ENCODE measurements at regions not wholly inside any gene's neighbourhood (a gene's known extent, or its start where the extent isn't known, plus 50 kb on each side); places are given as distances from the start of the nearest gene placed in this dataset.

DNA sequence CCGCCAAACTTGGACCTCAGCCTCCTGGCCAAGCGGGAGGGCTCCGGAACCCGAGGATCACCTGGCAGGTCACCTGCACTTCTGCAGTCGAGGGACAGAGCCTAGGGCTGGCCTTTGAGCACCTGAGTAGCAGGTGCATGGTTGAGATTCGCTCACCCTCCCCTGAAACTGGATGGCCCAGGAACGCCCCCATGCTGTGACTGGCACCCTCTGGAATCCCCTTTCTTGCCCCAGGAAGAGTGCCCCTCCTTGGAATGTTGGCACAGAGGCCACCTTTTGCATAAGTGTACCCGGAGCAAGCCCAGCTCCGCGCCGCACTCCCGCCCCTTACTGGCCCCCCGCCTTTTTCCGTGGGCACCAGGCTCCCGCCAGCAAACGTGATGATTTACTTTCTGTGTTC, 112.5 kb upstream of the IER5L start:
- no peaks in the 10 kb centered on the region for H3K9me3 Mint-ChIP-seq

DNA sequence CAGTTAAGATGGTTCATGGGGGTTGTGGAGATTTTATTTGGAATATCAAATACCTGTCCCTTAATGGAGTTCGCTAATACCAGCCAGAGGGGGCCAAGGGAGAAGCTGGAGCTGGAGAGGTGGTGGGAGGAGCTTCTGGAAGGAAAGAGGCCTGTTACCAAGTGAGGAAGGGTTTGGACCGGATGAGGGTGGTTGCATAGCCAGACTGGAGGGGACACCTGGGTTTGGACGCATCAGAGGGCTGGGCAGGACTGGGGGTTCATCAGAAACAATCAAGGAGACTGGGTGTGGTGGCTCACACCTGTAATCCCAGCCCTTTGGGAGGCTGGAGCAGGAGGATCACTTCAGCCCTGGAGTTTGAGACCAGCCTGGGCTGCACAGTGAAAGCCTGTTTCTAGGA, 111.8 kb upstream of the IER5L start:
- no peak for DNase-seq (ENCODE audit: low read depth, low spot score)
- H3K36me3 Mint-ChIP-seq (ENCODE audit: low read depth), result no peaks in the 10 kb centered on the region
- peaks cover 31% of the 10 kb centered on the region for H3K4me1 Mint-ChIP-seq
- no peak overlapping the region for H3K4me3 Mint-ChIP-seq
- H3K27me3 Mint-ChIP-seq (ENCODE audit: low read depth), result no peaks in the 10 kb centered on the region
- no peak overlapping the region for H3K27ac Mint-ChIP-seq (ENCODE audit: unreplicated experiment)
- TF ChIP-seq, protein P1, sequence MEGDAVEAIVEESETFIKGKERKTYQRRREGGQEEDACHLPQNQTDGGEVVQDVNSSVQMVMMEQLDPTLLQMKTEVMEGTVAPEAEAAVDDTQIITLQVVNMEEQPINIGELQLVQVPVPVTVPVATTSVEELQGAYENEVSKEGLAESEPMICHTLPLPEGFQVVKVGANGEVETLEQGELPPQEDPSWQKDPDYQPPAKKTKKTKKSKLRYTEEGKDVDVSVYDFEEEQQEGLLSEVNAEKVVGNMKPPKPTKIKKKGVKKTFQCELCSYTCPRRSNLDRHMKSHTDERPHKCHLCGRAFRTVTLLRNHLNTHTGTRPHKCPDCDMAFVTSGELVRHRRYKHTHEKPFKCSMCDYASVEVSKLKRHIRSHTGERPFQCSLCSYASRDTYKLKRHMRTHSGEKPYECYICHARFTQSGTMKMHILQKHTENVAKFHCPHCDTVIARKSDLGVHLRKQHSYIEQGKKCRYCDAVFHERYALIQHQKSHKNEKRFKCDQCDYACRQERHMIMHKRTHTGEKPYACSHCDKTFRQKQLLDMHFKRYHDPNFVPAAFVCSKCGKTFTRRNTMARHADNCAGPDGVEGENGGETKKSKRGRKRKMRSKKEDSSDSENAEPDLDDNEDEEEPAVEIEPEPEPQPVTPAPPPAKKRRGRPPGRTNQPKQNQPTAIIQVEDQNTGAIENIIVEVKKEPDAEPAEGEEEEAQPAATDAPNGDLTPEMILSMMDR (conservative IDR thresholded peaks at IDR 0.05), result no peak
- no peaks in the 10 kb centered on the region for H3K9me3 Mint-ChIP-seq

More for the DNA sequence above, 112.5 kb upstream of the IER5L start:
- TF ChIP-seq, protein P1 (conservative IDR thresholded peaks at IDR 0.05), result no peak
- H3K27ac Mint-ChIP-seq (ENCODE audit: unreplicated experiment), result no peak overlapping the region
- H3K4me1 Mint-ChIP-seq, result peaks cover 31% of the 10 kb centered on the region
- H3K4me3 Mint-ChIP-seq, result no peak overlapping the region
- no peaks in the 10 kb centered on the region for H3K27me3 Mint-ChIP-seq (ENCODE audit: low read depth)
- H3K36me3 Mint-ChIP-seq (ENCODE audit: low read depth), result no peaks in the 10 kb centered on the region
- no peak for DNase-seq (ENCODE audit: low read depth, low spot score)

DNA sequence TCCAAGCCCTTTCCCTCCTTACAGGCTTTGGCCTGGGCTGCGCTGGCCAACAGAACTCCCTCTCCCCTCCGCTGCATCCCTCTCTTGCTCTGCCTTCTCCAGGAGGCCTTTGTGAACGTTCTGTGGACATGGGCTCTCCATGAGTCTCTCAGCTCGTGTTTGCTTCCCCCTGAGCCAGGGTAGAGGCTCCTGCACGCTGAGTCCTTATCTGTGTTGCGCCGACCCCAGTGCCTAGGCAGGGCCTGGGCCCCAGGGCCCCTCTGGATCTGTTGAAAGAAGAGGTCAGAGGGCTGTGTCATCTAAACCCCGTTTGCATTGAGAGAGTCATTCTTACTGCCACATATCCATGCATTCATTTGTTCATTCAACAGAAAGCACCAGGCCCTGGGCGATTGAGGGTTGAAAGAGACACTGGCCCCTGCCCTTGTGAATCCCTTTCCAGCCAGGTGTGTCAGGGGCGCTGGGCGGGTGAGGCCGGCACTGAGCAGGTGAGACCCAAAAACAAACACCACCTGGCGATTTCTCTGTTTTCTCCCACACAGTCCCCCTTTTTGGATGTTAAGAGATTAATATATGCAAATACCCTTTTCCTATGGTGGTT, 111.2 kb upstream of the IER5L start:
- no peaks in the 10 kb centered on the region for H3K36me3 Mint-ChIP-seq (ENCODE audit: low read depth)
- H3K4me1 Mint-ChIP-seq, result peaks cover 31% of the 10 kb centered on the region
- no peaks in the 10 kb centered on the region for H3K27me3 Mint-ChIP-seq (ENCODE audit: low read depth)
- H3K27ac Mint-ChIP-seq (ENCODE audit: unreplicated experiment), result peak overlapping the region; percentile 15
- H3K9me3 Mint-ChIP-seq, result no peaks in the 10 kb centered on the region
- no peak overlapping the region for H3K4me3 Mint-ChIP-seq
- DNase-seq (ENCODE audit: low read depth, low spot score), result no peak
- TF ChIP-seq, protein P1 (conservative IDR thresholded peaks at IDR 0.05), result no peak

DNA sequence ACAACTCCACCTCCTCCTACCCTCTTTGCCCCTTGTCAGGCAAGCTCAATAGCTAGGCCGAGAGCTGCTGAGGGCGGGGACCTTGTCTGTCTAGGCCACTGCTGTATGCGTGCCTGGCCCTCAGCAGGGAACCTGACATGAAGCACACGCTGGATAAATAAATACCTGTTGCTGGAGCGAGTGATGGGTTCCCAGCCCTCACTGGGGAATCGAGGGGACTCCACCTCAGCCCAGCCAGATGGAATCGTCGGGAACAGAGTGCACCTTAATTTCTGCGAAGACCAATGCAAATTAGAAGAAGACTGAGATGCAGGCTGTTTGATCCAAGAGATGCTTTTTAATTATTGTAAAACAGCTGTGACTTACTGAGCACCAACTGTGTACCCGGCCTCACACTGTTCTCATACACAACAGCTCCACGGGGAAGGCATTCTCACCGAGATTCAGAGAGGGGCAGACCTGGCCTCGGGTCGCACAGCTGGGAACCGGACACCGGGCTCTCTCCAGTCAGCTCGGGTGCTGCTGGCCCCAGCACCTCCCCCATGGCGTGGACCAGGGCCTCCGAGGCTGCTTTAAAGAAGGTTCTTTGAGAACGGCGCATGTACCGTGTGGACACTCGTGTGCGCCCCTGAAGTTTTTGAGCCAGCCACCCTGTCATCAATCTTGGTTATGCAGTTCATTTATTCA, 109.7 kb upstream of the IER5L start:
- Mint-ChIP-seq H3K4me3 (no peak overlapping the region), H3K27ac (ENCODE audit: unreplicated experiment) (no peak overlapping the region), H3K4me1 (peaks cover 31% of the 10 kb centered on the region), H3K27me3 (ENCODE audit: low read depth) (no peaks in the 10 kb centered on the region), H3K9me3 (no peaks in the 10 kb centered on the region), H3K36me3 (ENCODE audit: low read depth) (no peaks in the 10 kb centered on the region)
- TF ChIP-seq, protein P1 (conservative IDR thresholded peaks at IDR 0.05), result no peak
- DNase-seq (ENCODE audit: low read depth, low spot score), result no peak

DNA sequence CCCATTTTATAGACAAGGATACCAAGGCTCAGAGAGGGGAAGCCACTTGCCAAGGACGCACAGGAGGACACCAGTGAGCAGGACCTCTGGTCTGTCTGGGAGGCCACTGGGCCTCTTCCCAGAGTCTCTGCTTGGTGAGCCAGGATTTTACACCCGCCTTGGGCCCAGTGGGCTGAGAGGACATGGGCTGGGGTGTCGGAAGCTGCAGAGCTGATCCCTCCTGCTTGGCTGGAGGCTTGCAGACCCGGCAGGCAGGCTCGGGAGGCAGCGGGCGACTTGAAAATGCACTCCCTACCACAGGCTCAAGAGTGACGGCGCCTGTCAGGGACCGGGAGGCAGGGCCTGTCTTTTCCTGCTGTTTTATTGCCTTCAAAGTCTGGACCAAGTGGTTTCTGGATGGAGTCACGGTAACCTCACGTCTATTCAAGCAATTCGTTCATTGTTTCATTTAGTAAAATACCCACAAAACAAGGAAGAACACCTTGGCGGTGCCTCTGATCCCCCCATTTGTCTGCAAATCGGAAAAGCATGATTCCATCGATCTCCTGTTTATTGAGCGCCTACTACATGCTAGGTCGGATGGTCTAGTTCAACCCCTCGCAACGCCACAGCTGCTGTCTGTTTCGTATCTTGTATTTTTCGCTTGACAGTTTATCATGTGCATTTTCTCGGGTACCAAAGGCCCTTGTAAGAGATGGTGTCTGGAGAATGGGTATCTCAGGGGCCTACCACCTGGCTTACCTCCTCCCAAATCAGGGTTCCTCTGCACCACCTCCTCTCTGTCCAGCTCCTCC, 108.1 kb upstream of the IER5L start:
- H3K4me3 Mint-ChIP-seq, result no peak overlapping the region
- no peaks in the 10 kb centered on the region for H3K36me3 Mint-ChIP-seq (ENCODE audit: low read depth)
- H3K27me3 Mint-ChIP-seq (ENCODE audit: low read depth), result no peaks in the 10 kb centered on the region
- H3K4me1 Mint-ChIP-seq, result peaks cover 43% of the 10 kb centered on the region
- DNase-seq (ENCODE audit: low read depth, low spot score), result no peak
- no peaks in the 10 kb centered on the region for H3K9me3 Mint-ChIP-seq
- peak overlapping the region; percentile 44 for H3K27ac Mint-ChIP-seq (ENCODE audit: unreplicated experiment)
- TF ChIP-seq, protein P1 (conservative IDR thresholded peaks at IDR 0.05), result no peak
